Stomach (tissue), 8 donors: ENCODE measurements at regions not wholly inside any gene's neighbourhood (a gene's known extent, or its start where the extent isn't known, plus 50 kb on each side); places are given as distances from the start of the nearest gene placed in this dataset.
A peak's percentile ranks its signal among the peaks of the same experiment; 100 is the strongest.

Experiments
- DNase-seq, 2 donors: peaks; one replicate each; pipeline versions ENCODE4 v3.0.0 to v3.0.0-alpha.2; 2013 to 2019
- H3K27ac ChIP-seq, 5 donors: fragments of 200-600 bp in 4 of 5; sonication (generic) in 4 of 5; one replicate each; pipeline ENCODE4 v1.5.1; 2013 to 2019; ENCODE audit warnings: mild to moderate bottlenecking in 1 of 5, moderate library complexity in 1 of 5
- H3K27me3 ChIP-seq, 3 donors: fragments of 200-600 bp; sonication (generic); one replicate each; pipeline ENCODE4 v1.5.1; 2017 to 2019; ENCODE audit warnings: mixed run types in 1 of 3
- H3K36me3 ChIP-seq, 4 donors: fragments of 200-600 bp; sonication (generic); 1 replicate in 3 of 4; 2 replicates in 1 of 4; pipeline ENCODE4 v1.5.1; 2016 to 2019
- H3K4me1 ChIP-seq, 4 donors: fragments of 200-600 bp; sonication (generic); one replicate each; pipeline ENCODE4 v1.5.1; 2016 to 2019
- H3K4me3 ChIP-seq, 4 donors: fragments of 200-600 bp; sonication (generic) in 3 of 4; one replicate each; pipeline ENCODE4 v1.5.1; 2016 to 2019; ENCODE audit warnings: mild to moderate bottlenecking in 1 of 4
- H3K9me3 ChIP-seq, 4 donors: fragments of 200-600 bp; sonication (generic); one replicate each; pipeline ENCODE4 v1.5.1; 2016 to 2019
- CTCF ChIP-seq, 7 experiments: fragments of 450-650 bp in 4 of 7; fragments of 200-600 bp in 3 of 7; sonication (generic) in 3 of 7; IDR thresholded peaks; one replicate each; pipeline ENCODE4 v1.5.1; 2016 to 2019; ENCODE audit warnings: antibody characterized with exemption in 7 of 7, control low read depth in 2 of 7, mild to moderate bottlenecking in 1 of 7
- EP300 ChIP-seq: sonication (generic); formaldehyde crosslinking; IDR thresholded peaks from one replicate; pipeline ENCODE4 v1.6.1; 2017; ENCODE audit warnings: antibody characterized with exemption
- POLR2A ChIP-seq, 4 donors: fragments of 450-650 bp; IDR thresholded peaks; one replicate each; pipeline ENCODE4 v1.6.1; 2016; ENCODE audit warnings: antibody characterized with exemption in 4 of 4, control low read depth in 2 of 4, mild to moderate bottlenecking in 1 of 4, moderate library complexity in 1 of 4
- POLR2AphosphoS5 ChIP-seq, 3 donors: sonication (generic); formaldehyde crosslinking; IDR thresholded peaks; one replicate each; pipeline ENCODE4 v1.6.1; 2016; ENCODE audit warnings: antibody characterized with exemption in 3 of 3
- WGBS, 5 donors: extraction: QIAGEN DNeasy Blood & Tissue Kit in 3 of 5; methylation state at CpG; one replicate each; pipeline versions ENCODE4 v1.1.5 to v1.1.7; 2013 to 2018; 5-methylcytosine and 5-hydroxymethylcytosine counted together
- intact Hi-C: fragments of 100-400 bp; cut with DNase I; formaldehyde crosslinking; loops from one replicate; pipeline ENCODE4 v1.15.1; 2023; ENCODE audit warnings: low total_unique reads
- donor health status: healthy with polysubstance abuse.
- donor health status: Bipolar disorder and iron deficiency.
- donor health status: healthy.

DNA sequence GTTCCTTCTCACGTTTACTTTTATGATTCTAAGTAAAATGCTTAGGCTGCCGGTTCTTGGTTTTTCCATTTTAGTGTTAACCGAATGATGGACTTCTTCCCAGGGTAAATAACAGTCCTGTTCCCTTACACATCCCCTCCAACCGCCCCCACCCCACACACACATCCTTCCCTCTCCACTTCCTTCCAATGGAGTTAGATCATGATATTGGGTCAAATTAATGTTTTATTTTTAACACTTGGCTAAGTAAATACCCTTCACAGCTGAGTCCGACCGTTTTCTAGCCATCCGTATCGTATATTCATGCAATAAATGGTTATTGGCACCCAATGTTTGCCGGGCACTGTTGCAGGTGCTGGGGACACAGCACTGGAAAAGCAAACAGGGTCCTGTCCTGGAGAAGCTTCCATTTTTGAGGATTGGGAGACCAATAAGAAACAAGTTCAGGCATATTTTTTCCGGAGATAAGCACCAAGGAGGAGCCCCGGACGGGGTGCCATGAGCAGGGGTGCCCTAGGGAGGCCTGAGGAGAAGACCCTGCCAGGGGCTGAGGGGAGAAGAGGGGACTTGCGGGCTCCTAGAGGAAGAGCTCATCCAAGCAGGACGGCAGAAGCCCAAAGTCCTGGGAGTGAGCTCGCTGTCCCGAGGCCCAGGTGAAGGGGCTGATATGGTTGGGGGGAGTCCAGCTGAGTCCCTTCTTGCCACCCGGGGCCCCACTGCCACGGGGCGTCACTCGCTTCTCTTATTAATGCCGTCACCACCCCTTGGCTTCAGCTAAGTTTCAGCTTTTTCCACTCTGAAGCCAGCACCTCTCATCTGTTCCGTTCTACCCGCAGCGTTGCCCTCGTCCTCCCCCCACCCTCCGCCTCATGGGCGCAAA lies 126.0 kb upstream of the RET start:
- Histone ChIP-seq H3K9me3 (peaks cover 0 to 5% (median 0%) of the 10 kb centered on the region in 4 donors), H3K4me3 (peak overlapping the region in 1 of 4 donors; percentile 32), H3K36me3 (no peaks in the 10 kb centered on the region), H3K27me3 (peaks cover 0 to 22% (median 7%) of the 10 kb centered on the region in 3 donors), H3K4me1 (peaks cover 6 to 16% (median 16%) of the 10 kb centered on the region in 4 donors), H3K27ac (no peak overlapping the region)
- peak in 1 of 2 donors; percentile 20 for DNase-seq
- WGBS, 5 donors, result 54 to 62% (median 58%) methylated on average over 27 of the region's 27 CpGs
- TF ChIP-seq POLR2AphosphoS5 (IDR thresholded peaks at IDR 0.05) (no peak), POLR2A (IDR thresholded peaks at IDR 0.05) (no peak), CTCF (IDR thresholded peaks at IDR 0.05) (no peak), EP300 (no peak)
- intact Hi-C loops, result no loop called here

DNA sequence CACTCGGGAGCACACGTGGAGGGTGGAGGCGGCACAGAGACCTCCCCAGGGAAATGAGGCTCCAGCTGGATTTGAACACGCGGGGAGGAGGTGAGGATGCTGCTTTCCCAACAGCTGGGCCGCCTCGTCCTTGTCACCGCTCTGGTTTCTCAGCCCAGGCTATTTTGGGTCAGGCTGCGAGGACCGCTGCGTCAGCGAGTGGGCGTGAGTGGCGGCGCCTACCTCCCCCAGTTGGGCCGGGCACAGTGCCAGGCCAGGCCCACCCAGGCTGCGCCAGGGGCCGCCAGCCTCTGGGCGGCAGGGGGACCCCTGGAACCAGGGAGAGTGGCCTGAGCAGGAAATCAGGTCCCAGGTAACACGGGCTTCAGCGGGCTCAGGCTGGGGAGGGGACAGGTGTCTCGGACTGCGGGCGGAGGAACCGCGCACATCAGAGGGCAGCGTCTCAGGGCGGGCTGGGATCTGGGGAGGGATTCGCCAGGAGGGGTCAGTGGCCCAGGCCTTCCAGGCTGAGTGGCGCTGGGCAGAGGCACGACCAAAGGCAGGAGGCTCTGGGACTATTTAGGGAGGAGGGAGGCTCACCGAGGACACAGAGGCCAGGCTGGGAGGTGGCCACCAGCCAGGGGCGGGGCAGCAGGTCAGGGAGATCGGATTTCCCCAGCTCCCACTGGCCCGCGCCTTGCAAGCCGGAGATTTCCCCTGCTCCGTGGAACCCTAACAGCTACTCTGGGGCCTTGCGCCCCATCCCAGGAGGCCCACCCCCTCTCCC lies 125.2 kb upstream of the RET start:
- Histone ChIP-seq H3K9me3 (peaks cover 0 to 5% (median 0%) of the 10 kb centered on the region in 4 donors), H3K27me3 (peaks cover 0 to 22% (median 7%) of the 10 kb centered on the region in 3 donors), H3K27ac (peak overlapping the region in 2 of 5 donors; percentile 16 to 31), H3K4me3 (peak overlapping the region; percentile 3 to 32 (median 10)), H3K36me3 (no peaks in the 10 kb centered on the region), H3K4me1 (peaks cover 6 to 16% (median 16%) of the 10 kb centered on the region in 4 donors)
- 4 to 22% (median 12%) methylated on average over 26 to 39 of the region's 39 CpGs for WGBS, 5 donors
- intact Hi-C loops, result no loop called here
- TF ChIP-seq CTCF (IDR thresholded peaks at IDR 0.05), result no peak
- no peak for TF ChIP-seq POLR2AphosphoS5 (IDR thresholded peaks at IDR 0.05)
- no peak for TF ChIP-seq EP300
- TF ChIP-seq POLR2A (IDR thresholded peaks at IDR 0.05), result no peak
- peak; percentile 53 to 76 for DNase-seq

GRCh38 chr10:42952349-42952748 lies 124.5 kb upstream of the RET start:
- H3K27me3 ChIP-seq, result peaks cover 0 to 22% (median 7%) of the 10 kb centered on the region in 3 donors
- peak; percentile 25 to 65 for DNase-seq
- no peaks in the 10 kb centered on the region for H3K36me3 ChIP-seq
- H3K4me3 ChIP-seq, result peak overlapping the region in 3 of 4 donors; percentile 8 to 32 (median 13)
- no peak for TF ChIP-seq CTCF (IDR thresholded peaks at IDR 0.05)
- no peak for TF ChIP-seq POLR2AphosphoS5 (IDR thresholded peaks at IDR 0.05)
- TF ChIP-seq EP300, result no peak
- no peak for TF ChIP-seq POLR2A (IDR thresholded peaks at IDR 0.05)
- peaks cover 0 to 3% (median 0%) of the 10 kb centered on the region in 4 donors for H3K9me3 ChIP-seq
- H3K27ac ChIP-seq, result peak overlapping the region in 1 of 5 donors; percentile 16
- H3K4me1 ChIP-seq, result peaks cover 6 to 16% (median 16%) of the 10 kb centered on the region in 4 donors
- intact Hi-C loops, result no loop called here
- 16 to 31% (median 22%) methylated on average over 14 of the region's 14 CpGs for WGBS, 5 donors
